ENCODE measurements at regions not wholly inside any gene's neighbourhood (a gene's known extent, or its start where the extent isn't known, plus 50 kb on each side); places are given as distances from the start of the nearest gene placed in this dataset.
A peak's percentile ranks its signal among the peaks of the same experiment; 100 is the strongest.

DNA sequence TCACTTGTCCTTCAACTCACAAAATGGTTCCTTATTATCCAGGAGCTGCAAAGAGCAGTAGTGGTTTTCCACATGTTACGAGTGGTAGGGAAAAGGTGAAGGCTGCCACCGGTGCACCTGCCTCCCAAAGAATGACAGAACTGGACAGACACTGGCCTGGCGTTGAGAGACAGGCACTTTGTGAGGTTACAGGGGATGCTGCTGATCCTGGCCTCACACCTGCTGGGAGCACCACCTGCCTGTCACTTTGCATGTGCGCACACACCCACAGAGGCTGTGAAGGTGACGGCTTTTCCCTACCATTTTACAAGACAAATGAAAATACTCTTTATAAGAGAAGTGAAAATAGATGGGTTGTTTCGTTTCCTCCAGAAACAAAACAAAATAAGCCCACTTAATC is 175.3 kb upstream of the B3GAT1 start:
- Histone ChIP-seq H3K9me3 (replicated peaks in 1 of 3) (no peaks in the 10 kb centered on the region), H3K36me3 (replicated peaks in 1 of 2) (no peaks in the 10 kb centered on the region), H3K4me1 (replicated peaks in 1 of 2) (peaks cover 3 to 9% of the 10 kb centered on the region in 2 donors), H3K27ac (no peak overlapping the region), H3K4me3 (no peak overlapping the region), H3K27me3 (no peaks in the 10 kb centered on the region)
- no peak for DNase-seq
- intact Hi-C loops (cut with DNase I): no loop called here
- TF ChIP-seq POLR2A (IDR thresholded peaks at IDR 0.05): no peak
- TF ChIP-seq CTCF (IDR thresholded peaks at IDR 0.05): no peak
- WGBS, 4 donors: 60 to 76% (median 64%) methylated on average over 6 of the region's 6 CpGs

GRCh38 chr11:134586726-134587125 is 174.7 kb upstream of the B3GAT1 start:
- Histone ChIP-seq H3K4me3 (no peak overlapping the region), H3K9me3 (replicated peaks in 1 of 3) (no peaks in the 10 kb centered on the region), H3K4me1 (replicated peaks in 1 of 2) (peaks cover 3 to 9% of the 10 kb centered on the region in 2 donors), H3K27me3 (no peaks in the 10 kb centered on the region), H3K36me3 (replicated peaks in 1 of 2) (no peaks in the 10 kb centered on the region), H3K27ac (no peak overlapping the region)
- intact Hi-C loops (cut with DNase I): no loop called here
- TF ChIP-seq CTCF (IDR thresholded peaks at IDR 0.05): no peak
- no peak for TF ChIP-seq POLR2A (IDR thresholded peaks at IDR 0.05)
- 73 to 80% (median 76%) methylated on average over 6 of the region's 6 CpGs for WGBS, 4 donors
- no peak for DNase-seq

- intact Hi-C loops (cut with DNase I): no loop called here
- DNase-seq: peak in 1 of 7 donors; percentile 27
- H3K27ac ChIP-seq: no peak overlapping the region
- H3K4me3 ChIP-seq: no peak overlapping the region
- H3K4me1 ChIP-seq (replicated peaks in 1 of 2): peaks cover 3 to 9% of the 10 kb centered on the region in 2 donors
- no peaks in the 10 kb centered on the region for H3K9me3 ChIP-seq (replicated peaks in 1 of 3)
- H3K27me3 ChIP-seq: no peaks in the 10 kb centered on the region
- no peaks in the 10 kb centered on the region for H3K36me3 ChIP-seq (replicated peaks in 1 of 2)
- TF ChIP-seq POLR2A (IDR thresholded peaks at IDR 0.05) (no peak), CTCF (IDR thresholded peaks at IDR 0.05) (no peak)
- whole genome bisulfite sequencing, 4 donors: 75 to 86% (median 83%) methylated on average over 10 to 15 of the region's 15 CpGs
Measured at GRCh38 chr11:134585666-134586610, 173.9 kb upstream of the B3GAT1 start.

- Histone ChIP-seq H3K27me3 (no peaks in the 10 kb centered on the region), H3K4me3 (no peak overlapping the region), H3K36me3 (replicated peaks in 1 of 2) (no peaks in the 10 kb centered on the region), H3K4me1 (replicated peaks in 1 of 2) (peaks cover 3 to 9% of the 10 kb centered on the region in 2 donors), H3K9me3 (replicated peaks in 1 of 3) (no peaks in the 10 kb centered on the region), H3K27ac (no peak overlapping the region)
- peak in 6 of 7 donors; percentile 23 to 52 (median 28) for DNase-seq
- WGBS, 4 donors: 55 to 67% (median 61%) methylated on average over 13 to 14 of the region's 14 CpGs
- TF ChIP-seq CTCF (IDR thresholded peaks at IDR 0.05) (no peak), POLR2A (IDR thresholded peaks at IDR 0.05) (no peak)
- intact Hi-C loops (cut with DNase I): no loop called here
Measured at GRCh38 chr11:134584706-134585445, 172.8 kb upstream of the B3GAT1 start.

All from adrenal gland (tissue), 9 donors.